Body of pancreas (tissue), 4 donors: ENCODE measurements at regions not wholly inside any gene's neighbourhood (a gene's known extent, or its start where the extent isn't known, plus 50 kb on each side); places are given as distances from the start of the nearest gene placed in this dataset.

Experiments used
- ATAC-seq: fragments of 150-250 bp; one replicate; pipeline ENCODE4 v1.9.1; 2016
- DNase-seq, 4 donors: peaks; one replicate each; pipeline ENCODE4 v3.0.0-alpha.2; 2019
- H3K27ac ChIP-seq, 4 donors: fragments of 200-600 bp; sonication (generic); 1 replicate in 3 of 4; 2 replicates in 1 of 4; pipeline versions ENCODE4 v1.5.1 to v1.6.1; 2016 to 2019; ENCODE audit warnings: mild to moderate bottlenecking in 1 of 4, mixed read lengths in 1 of 4, moderate library complexity in 1 of 4
- H3K27me3 ChIP-seq, 2 donors: fragments of 200-600 bp; sonication (generic); one replicate each; pipeline ENCODE4 v1.6.0; 2016; ENCODE audit warnings: mild to moderate bottlenecking in 1 of 2
- H3K36me3 ChIP-seq, 2 donors: fragments of 200-600 bp; sonication (generic); replicated peaks in 1 of 2; 2 replicates each; pipeline ENCODE4 v1.5.1; 2016; ENCODE audit warnings: low read depth in 2 of 2; ENCODE audit not compliant: insufficient read depth in 1 of 2
- H3K4me1 ChIP-seq: fragments of 200-600 bp; sonication (generic); one replicate; pipeline ENCODE4 v1.6.0; 2016
- H3K4me3 ChIP-seq, 2 donors: fragments of 200-600 bp; sonication (generic); 1 replicate in 1 of 2; 2 replicates in 1 of 2; pipeline ENCODE4 v1.5.1; 2016 to 2019
- H3K9me3 ChIP-seq, 3 donors: fragments of 200-600 bp; sonication (generic); 1 replicate in 2 of 3; 2 replicates in 1 of 3; pipeline ENCODE4 v1.5.1; 2016
- POLR2A ChIP-seq, 3 donors: fragments of 450-650 bp; IDR thresholded peaks; one replicate each; pipeline ENCODE4 v1.6.1; 2016; ENCODE audit warnings: antibody characterized with exemption in 3 of 3, mild to moderate bottlenecking in 2 of 3
- WGBS, 2 donors: methylation state at CpG; one replicate each; pipeline ENCODE4 v1.1.5; 2017; 5-methylcytosine and 5-hydroxymethylcytosine counted together
- intact Hi-C: fragments of 100-400 bp; cut with DNase I; formaldehyde crosslinking; loops from one replicate; pipeline ENCODE4 v1.15.1; 2023
- TF ChIP-seq, protein P1 (sequence below), 7 experiments: fragments of 450-650 bp in 4 of 7; fragments of 200-600 bp in 3 of 7; sonication (generic) in 3 of 7; IDR thresholded peaks; one replicate each; pipeline ENCODE4 v1.5.1; 2016 to 2019; ENCODE audit warnings: antibody characterized with exemption in 7 of 7

DNA sequence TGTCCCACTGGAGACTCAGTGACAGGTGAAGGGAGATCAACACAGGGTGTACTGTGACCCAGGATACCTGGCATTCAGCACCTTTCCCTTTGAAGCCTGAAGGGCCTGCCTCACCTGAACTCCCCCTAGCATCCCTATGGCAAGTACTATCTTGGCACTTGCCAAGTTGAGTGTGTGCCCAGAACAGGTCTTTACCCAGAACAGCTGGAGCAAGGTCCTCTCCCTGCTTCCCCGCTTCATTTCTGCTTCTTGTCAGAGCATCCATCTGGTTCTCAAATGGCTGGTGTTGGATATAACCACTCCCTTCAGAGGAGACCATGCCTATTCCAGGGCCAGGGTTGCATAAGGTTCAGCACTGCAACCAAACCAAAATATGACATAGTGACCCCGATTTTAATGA, 73.0 kb downstream of the FAM43A start:
- Histone ChIP-seq H3K27ac (no peak overlapping the region), H3K36me3 (no peaks in the 10 kb centered on the region), H3K27me3 (no peaks in the 10 kb centered on the region), H3K4me3 (no peak overlapping the region), H3K4me1 (no peaks in the 10 kb centered on the region), H3K9me3 (no peaks in the 10 kb centered on the region)
- ATAC-seq (no peak), DNase-seq (no peak)
- WGBS, 2 donors, result 78 to 82% methylated on average over 2 of the region's 2 CpGs
- TF ChIP-seq, protein P1, sequence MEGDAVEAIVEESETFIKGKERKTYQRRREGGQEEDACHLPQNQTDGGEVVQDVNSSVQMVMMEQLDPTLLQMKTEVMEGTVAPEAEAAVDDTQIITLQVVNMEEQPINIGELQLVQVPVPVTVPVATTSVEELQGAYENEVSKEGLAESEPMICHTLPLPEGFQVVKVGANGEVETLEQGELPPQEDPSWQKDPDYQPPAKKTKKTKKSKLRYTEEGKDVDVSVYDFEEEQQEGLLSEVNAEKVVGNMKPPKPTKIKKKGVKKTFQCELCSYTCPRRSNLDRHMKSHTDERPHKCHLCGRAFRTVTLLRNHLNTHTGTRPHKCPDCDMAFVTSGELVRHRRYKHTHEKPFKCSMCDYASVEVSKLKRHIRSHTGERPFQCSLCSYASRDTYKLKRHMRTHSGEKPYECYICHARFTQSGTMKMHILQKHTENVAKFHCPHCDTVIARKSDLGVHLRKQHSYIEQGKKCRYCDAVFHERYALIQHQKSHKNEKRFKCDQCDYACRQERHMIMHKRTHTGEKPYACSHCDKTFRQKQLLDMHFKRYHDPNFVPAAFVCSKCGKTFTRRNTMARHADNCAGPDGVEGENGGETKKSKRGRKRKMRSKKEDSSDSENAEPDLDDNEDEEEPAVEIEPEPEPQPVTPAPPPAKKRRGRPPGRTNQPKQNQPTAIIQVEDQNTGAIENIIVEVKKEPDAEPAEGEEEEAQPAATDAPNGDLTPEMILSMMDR (IDR thresholded peaks at IDR 0.05), result no peak
- TF ChIP-seq POLR2A (IDR thresholded peaks at IDR 0.05), result no peak
- intact Hi-C loops, result no loop called here

DNA sequence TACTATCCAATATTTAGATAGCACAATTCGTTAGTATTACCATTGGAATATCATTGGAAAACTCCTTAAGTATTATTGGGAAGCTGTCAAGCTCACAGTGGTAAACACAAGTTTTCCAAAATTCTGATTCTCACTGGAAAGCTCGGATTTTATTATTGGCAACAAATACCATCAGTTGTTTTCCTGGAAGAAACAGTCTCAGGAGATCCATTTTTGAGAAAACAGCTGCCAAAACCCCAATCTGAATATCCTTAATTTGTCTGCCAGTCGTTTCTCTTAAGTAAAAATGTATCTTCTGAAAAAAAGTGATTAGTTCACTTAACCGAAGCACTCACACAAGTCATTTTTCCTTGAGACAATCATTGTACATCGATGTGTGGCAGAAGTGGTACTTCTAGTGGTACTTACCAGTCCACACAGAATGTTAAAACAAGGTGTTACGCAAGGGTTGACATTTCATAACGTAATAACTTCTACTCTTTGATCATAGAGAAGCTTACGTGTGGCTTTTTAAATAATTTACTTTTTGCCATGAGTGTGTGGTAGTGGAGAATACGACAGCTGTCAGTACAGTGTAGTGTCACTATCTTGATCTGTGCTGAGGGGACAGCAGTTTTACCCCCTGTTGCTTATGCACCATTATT, 74.9 kb downstream of the FAM43A start:
- H3K27me3 ChIP-seq, result no peaks in the 10 kb centered on the region
- H3K4me1 ChIP-seq, result no peaks in the 10 kb centered on the region
- no peaks in the 10 kb centered on the region for H3K36me3 ChIP-seq
- 40 to 51% methylated on average over 9 of the region's 9 CpGs for WGBS, 2 donors
- no peak for ATAC-seq
- H3K9me3 ChIP-seq, result no peaks in the 10 kb centered on the region
- H3K27ac ChIP-seq, result no peak overlapping the region
- no peak overlapping the region for H3K4me3 ChIP-seq
- intact Hi-C loops, result no loop called here
- no peak for DNase-seq
- no peak for TF ChIP-seq POLR2A (IDR thresholded peaks at IDR 0.05)

DNA sequence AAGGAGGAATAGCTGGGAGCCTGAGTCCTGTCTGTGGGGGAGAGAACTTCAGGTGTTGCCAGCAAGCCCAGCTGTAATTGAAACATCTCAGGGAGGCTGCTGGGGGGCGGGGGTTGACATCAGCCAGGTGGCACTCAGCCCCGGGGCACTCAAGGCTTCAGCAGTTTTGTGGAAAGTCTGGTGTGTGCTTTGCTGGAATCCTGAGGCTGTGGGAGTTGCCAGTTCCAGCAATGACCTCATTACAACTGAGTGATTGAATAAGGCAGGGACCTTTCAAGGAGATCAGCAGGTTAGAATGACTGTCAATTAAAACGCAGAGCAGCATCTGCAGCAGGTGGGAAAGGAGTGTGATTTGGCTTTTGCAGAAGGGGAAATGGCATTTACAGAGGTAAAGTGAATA, 75.7 kb downstream of the FAM43A start:
- no peaks in the 10 kb centered on the region for H3K4me1 ChIP-seq
- H3K4me3 ChIP-seq, result no peak overlapping the region
- DNase-seq (no peak), ATAC-seq (no peak)
- no peaks in the 10 kb centered on the region for H3K9me3 ChIP-seq
- no peaks in the 10 kb centered on the region for H3K36me3 ChIP-seq
- 18 to 20% methylated on average over 3 of the region's 3 CpGs for WGBS, 2 donors
- intact Hi-C loops, result no loop called here
- no peak overlapping the region for H3K27ac ChIP-seq
- TF ChIP-seq, protein P1 (IDR thresholded peaks at IDR 0.05), result no peak
- no peak for TF ChIP-seq POLR2A (IDR thresholded peaks at IDR 0.05)
- H3K27me3 ChIP-seq, result no peaks in the 10 kb centered on the region

DNA sequence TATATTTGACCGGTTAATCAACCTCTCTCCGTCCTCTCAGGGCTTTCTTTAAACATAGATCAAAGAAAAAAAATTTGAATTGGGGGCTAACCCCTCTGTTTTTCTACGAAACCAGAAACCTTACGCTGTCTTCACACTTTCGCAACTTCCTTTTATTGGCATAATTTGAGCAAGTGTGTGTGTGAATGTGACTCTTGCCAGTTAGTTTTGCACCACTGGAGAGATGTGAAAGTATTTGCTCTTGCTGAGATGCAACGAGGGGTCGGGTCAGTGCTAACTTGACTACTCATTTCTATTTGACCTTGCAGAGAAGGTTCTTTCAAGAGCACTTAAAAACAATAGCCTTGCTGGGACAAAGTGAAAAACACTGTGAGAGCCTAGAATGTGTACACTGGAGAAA, 81.2 kb downstream of the FAM43A start:
- no peak for ATAC-seq
- H3K27ac ChIP-seq, result no peak overlapping the region
- WGBS, 2 donors, result 56 to 63% methylated on average over 7 of the region's 7 CpGs
- peaks cover 10% of the 10 kb centered on the region for H3K4me1 ChIP-seq
- H3K36me3 ChIP-seq, result no peaks in the 10 kb centered on the region
- TF ChIP-seq, protein P1 (IDR thresholded peaks at IDR 0.05), result no peak
- TF ChIP-seq POLR2A (IDR thresholded peaks at IDR 0.05), result no peak
- no peaks in the 10 kb centered on the region for H3K27me3 ChIP-seq
- no peak for DNase-seq
- no peak overlapping the region for H3K4me3 ChIP-seq
- intact Hi-C loops, result no loop called here
- no peaks in the 10 kb centered on the region for H3K9me3 ChIP-seq

DNA sequence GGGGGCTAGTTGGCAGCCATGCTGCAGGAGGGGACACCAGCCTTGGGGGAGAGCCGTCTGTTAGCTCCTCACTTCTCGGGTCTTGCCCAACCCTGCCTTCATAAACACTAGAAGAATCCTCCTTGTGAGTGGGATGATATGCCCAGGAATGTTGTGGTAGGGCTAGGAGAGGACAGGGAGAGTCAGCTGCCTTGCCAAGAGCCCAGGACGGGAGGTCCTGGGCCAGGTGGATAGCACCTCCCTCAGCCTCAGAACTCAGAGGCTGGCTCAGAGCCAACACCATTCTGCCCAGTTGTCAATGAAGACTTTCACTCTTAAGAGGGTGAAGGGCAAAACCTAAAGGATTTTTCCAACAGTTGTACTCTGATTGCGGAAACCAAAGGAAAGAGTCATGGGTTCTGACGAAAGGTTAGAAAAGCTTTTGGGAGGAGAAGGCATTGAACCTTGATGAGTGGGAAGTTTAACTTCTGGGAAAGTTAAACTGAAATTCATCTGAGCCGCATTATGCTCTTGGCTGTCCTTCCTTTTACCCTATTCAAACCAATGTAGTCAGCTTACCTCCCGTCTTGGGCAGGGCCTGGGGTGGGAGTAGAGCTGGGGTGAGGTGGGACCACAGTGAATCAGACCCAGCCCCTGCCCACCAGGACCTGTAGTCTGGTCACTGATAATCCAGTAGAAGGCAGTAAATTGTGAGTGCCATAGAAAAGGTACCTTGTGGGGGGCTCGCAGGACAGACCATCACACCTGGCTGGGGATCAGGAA, 81.9 kb downstream of the FAM43A start:
- Histone ChIP-seq H3K9me3 (no peaks in the 10 kb centered on the region), H3K27me3 (no peaks in the 10 kb centered on the region), H3K4me1 (peaks cover 10% of the 10 kb centered on the region), H3K27ac (no peak overlapping the region), H3K4me3 (no peak overlapping the region), H3K36me3 (no peaks in the 10 kb centered on the region)
- DNase-seq (no peak), ATAC-seq (no peak)
- WGBS, 2 donors, result 69 to 84% methylated on average over 7 of the region's 8 CpGs
- no peak for TF ChIP-seq POLR2A (IDR thresholded peaks at IDR 0.05)
- TF ChIP-seq, protein P1 (IDR thresholded peaks at IDR 0.05), result no peak
- intact Hi-C loops, result no loop called here
